Glomerular endothelial cell (primary cell): ENCODE measurements at regions not wholly inside any gene's neighbourhood (a gene's known extent, or its start where the extent isn't known, plus 50 kb on each side); places are given as distances from the start of the nearest gene placed in this dataset.

Source experiments
- DNase-seq: peaks from one replicate; pipeline ENCODE4 v3.0.0-alpha.2; 2011; ENCODE audit warnings: low read depth, low spot score; ENCODE audit errors: extremely low read depth

- no peak for DNase-seq
These were observed 73.6 kb upstream of the RPS23 start for GRCh38 chr5:82351754-82352145.

- no peak for DNase-seq
These were observed 73.1 kb upstream of the RPS23 start for GRCh38 chr5:82351297-82351696.

DNA sequence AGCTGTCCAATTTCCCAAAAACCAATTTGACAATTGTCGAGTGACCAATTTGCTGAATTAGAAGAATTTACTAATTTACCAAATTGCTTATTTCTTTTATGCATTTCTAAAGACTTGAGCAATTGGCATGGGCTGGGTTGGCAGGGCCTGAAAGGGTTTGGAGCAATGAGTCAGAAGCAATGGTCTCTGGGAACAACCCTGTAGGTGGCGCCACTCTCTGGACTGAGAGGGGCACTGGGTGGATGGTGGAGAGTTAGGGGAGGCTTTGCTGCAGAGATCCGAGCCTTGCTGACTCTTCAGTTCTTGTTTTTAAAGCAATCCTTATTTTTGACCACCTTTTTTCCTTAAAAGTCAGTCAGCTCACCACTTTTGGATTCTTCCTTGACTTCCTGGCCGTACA is 71.5 kb upstream of the RPS23 start:
- DNase-seq: no peak

- DNase-seq: no peak
These were observed 70.8 kb upstream of the RPS23 start for GRCh38 chr5:82348784-82349425.

- no peak for DNase-seq
These were observed 69.2 kb upstream of the RPS23 start for GRCh38 chr5:82347201-82347865.

GRCh38 chr5:82346399-82347165 is 68.4 kb upstream of the RPS23 start:
- DNase-seq: no peak

DNA sequence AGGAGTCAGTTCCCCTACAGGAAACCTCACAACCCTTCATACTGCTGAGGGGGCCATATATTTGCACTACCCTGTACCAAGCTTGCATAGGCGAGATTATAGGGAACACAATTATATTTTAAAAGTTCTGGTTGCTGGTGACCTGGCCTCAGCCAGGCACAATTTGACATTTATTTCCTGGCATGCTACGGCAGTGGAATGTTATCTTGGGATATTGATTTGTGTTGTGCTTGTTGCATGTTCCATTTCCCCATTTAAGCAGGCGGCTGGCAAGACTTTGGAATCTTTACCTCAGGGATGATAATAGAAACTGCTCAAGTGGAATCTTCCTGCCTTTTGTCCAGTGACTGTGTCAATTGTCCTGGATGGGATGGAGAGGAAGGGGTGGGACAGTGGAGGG is 67.0 kb upstream of the RPS23 start:
- DNase-seq: no peak

GRCh38 chr5:82341325-82341724 is 63.2 kb upstream of the RPS23 start:
- DNase-seq: no peak

GRCh38 chr5:82340799-82341198 is 62.6 kb upstream of the RPS23 start:
- DNase-seq: no peak

- no peak for DNase-seq
These were observed 61.6 kb upstream of the RPS23 start for GRCh38 chr5:82339792-82340191.

DNA sequence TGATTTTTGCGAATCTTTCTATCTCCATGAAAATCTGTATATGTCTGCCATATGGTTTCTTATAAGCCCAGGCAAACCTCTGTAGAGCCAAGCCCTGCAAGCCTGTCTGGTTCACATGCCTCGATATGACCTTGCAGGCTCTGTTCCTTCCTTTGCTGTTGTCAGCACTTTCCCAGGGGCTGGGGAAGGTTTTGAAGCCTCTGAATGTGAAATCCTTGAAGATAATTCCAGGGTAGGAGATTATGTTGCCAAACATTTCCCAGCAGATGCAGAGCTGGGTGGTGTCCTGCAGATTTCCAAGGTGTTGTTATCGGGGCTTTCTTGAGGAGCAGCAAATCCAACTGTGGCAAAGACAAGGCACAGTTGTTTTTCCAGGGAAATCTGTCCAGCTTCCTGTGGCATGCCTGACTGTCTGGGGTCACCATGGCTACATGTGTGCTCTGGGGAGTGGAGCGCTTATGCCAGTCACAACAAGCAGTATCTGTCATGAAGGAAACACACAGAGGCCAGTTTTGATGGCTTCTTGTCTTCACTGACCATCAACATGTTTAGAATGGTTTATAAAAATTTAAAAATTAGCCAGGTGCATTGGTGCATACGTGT is 60.7 kb upstream of the RPS23 start:
- DNase-seq: no peak

DNA sequence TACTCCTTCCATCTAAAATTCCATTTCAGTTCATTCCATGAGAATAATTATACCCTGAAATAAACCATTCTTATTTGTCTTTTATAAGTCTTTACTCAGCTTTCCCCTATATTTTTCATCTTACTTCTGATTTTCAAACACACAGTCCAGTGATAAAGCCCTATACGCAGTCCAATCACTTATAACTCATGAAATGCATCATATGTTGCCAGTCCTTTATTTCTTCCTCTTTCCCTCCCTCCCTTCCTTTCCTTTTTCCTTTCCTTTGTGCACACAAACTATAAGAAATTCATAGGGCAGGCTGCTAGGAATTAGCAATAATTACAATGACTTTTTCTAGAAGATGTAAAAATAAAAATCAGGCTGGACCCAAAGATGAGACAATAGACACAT is 58.8 kb upstream of the RPS23 start:
- no peak for DNase-seq

DNA sequence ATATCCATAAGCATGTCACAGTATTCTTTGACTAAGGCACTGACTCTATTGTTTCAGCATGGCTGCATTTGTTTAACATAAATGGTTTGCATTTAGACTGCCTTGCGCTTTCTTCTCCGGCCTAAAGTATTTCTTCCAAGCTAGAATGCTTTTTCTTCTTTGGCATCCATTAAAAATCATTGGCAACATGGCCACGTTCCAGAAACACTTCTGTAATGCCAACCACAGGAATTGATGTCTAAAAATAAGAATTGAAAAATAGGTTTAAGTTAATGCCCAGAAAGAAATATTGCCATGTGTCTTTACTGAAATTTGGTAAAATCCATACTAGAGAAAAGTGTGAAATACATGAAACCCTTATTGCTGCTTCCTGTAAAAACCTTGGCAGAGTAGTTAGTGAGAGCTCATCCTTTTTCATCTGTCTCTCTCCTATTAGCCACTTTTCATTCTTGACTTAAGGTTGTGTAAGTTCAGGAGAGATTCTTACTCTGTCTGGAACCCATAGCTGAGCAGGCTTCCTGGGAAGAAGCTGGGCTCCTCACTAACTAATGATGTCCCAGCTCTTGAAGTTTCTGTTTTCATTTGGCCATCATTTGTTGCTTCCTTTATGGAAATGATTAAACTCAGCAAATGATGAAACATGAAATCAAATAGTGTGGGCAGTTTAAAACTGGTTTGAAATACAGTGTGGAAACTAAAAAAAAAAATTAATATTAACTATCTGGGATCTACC is 58.2 kb upstream of the RPS23 start:
- DNase-seq: no peak

DNA sequence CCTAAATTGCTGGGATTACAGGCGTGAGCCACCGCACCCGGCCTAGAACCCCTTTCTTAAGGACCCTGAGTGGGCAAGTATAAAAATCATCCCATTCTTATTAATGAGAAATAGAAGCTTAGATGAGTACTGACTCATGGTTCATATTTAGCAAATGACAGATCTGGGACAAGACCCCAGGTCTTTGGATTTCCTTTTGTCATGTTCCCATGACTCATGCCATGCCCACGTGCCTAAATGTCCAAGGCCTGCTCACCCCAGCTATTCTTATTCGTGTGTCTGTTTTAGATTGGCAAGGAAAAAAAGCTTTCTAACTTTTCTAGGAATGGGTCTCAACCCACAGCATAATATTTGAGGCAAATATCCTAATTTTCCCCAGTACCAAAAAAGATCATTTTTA is 57.7 kb upstream of the RPS23 start:
- no peak for DNase-seq

- no peak for DNase-seq
These were observed 56.7 kb upstream of the RPS23 start for GRCh38 chr5:82334856-82335255.

DNA sequence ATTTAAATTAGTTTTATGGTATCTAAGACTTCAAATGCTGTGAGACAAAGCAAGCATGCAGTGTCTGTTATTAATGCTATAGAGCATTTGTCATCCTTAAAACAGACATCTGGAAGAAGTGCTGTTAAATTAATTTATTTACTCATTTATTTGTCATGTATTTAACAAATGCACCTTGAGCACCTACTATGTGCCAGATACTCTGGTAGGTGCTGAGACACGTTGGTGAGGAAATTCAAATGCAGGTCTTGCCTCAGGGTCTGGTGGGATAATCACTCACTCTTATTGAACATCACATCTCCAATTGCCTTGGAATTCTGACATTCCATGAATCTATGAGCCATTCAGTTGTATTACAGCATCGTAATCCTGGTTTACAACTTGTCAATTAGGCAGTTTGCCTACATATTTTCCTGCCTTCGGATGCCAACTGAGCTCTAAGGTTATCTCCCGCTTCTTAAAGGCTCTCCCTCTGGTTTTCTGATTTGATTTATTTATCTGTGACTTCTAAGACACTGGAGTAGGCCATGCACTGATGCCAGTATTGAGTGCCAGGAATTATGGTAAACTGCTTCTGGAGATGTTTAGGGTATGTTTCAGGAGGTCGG is 56.0 kb upstream of the RPS23 start:
- DNase-seq: no peak

GRCh38 chr5:82332886-82333615 is 54.9 kb upstream of the RPS23 start:
- no peak for DNase-seq

GRCh38 chr5:82332064-82332855 is 54.1 kb upstream of the RPS23 start:
- DNase-seq: no peak

DNA sequence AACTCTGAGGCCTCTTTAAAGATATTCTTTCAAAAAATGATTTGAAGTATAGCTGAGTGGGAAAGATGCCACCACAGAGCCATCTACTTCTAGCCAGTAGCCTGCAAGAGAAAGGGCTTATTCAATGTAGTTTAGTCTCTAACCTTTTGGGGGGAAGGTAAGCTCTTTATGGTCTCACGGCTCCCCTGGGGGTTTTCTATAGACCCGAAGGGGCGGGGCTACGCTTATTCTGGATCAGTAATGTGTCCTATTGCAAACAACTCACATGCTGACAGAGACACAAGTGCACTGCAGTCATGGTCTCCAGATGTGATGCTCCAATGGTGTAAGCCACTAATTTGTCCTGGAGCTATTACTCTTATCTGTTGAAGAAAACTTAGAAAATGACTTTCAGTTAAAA is 53.4 kb upstream of the RPS23 start:
- DNase-seq: no peak
